Esophagus squamous epithelium (tissue), 4 donors: ENCODE measurements at regions not wholly inside any gene's neighbourhood (a gene's known extent, or its start where the extent isn't known, plus 50 kb on each side); places are given as distances from the start of the nearest gene placed in this dataset.

ENCODE experiments used
- POLR2A ChIP-seq, 4 donors: fragments of 450-650 bp; IDR thresholded peaks; one replicate each; pipeline ENCODE4 v1.6.1; 2017; ENCODE audit warnings: antibody characterized with exemption in 4 of 4, mild to moderate bottlenecking in 4 of 4, moderate library complexity in 3 of 4
- TF ChIP-seq, protein P1 (sequence below), 6 experiments: fragments of 450-650 bp in 4 of 6; fragments of 200-600 bp in 2 of 6; sonication (generic) in 2 of 6; IDR thresholded peaks; one replicate each; pipeline ENCODE4 v1.5.1; 2016 to 2019; ENCODE audit warnings: antibody characterized with exemption in 6 of 6, mild to moderate bottlenecking in 4 of 6, moderate library complexity in 4 of 6

DNA sequence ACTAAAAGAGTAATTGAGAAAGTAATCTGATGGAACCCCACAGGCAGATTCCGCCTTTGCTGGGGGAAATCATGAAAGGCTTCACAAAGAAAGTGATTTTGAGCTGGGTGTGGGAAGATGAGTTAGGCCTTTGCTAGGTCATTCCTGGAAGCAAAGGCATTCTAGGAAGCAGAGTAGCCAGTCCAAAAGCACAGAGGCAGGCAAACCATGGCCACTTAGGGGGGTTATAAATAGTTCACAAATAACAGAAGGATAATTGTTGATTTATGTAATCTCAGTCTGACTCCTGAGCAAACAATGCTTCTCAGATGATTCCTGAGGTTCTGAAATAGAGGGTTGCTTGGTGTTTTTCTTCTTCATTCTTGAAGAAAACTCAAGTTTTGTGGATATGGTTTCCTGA lies 576.3 kb downstream of the NTRK3 start:
- TF ChIP-seq POLR2A (IDR thresholded peaks at IDR 0.05), result no peak
- TF ChIP-seq, protein P1, sequence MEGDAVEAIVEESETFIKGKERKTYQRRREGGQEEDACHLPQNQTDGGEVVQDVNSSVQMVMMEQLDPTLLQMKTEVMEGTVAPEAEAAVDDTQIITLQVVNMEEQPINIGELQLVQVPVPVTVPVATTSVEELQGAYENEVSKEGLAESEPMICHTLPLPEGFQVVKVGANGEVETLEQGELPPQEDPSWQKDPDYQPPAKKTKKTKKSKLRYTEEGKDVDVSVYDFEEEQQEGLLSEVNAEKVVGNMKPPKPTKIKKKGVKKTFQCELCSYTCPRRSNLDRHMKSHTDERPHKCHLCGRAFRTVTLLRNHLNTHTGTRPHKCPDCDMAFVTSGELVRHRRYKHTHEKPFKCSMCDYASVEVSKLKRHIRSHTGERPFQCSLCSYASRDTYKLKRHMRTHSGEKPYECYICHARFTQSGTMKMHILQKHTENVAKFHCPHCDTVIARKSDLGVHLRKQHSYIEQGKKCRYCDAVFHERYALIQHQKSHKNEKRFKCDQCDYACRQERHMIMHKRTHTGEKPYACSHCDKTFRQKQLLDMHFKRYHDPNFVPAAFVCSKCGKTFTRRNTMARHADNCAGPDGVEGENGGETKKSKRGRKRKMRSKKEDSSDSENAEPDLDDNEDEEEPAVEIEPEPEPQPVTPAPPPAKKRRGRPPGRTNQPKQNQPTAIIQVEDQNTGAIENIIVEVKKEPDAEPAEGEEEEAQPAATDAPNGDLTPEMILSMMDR (IDR thresholded peaks at IDR 0.05), result no peak
